Peyer's patch (tissue), 4 donors: ENCODE measurements at regions not wholly inside any gene's neighbourhood (a gene's known extent, or its start where the extent isn't known, plus 50 kb on each side); places are given as distances from the start of the nearest gene placed in this dataset.

Source experiments
- POLR2A ChIP-seq, 2 donors: fragments of 450-650 bp; IDR thresholded peaks; one replicate each; pipeline ENCODE4 v1.5.1; 2017; ENCODE audit warnings: antibody characterized with exemption in 2 of 2, mild to moderate bottlenecking in 2 of 2, moderate library complexity in 2 of 2
- TF ChIP-seq, protein P1 (sequence below), 6 experiments: fragments of 450-650 bp in 4 of 6; fragments of 200-600 bp in 2 of 6; sonication (generic) in 1 of 6; IDR thresholded peaks; one replicate each; pipeline ENCODE4 v1.5.1; 2017 to 2019; ENCODE audit warnings: antibody characterized with exemption in 6 of 6, mild to moderate bottlenecking in 3 of 6, moderate library complexity in 1 of 6

DNA sequence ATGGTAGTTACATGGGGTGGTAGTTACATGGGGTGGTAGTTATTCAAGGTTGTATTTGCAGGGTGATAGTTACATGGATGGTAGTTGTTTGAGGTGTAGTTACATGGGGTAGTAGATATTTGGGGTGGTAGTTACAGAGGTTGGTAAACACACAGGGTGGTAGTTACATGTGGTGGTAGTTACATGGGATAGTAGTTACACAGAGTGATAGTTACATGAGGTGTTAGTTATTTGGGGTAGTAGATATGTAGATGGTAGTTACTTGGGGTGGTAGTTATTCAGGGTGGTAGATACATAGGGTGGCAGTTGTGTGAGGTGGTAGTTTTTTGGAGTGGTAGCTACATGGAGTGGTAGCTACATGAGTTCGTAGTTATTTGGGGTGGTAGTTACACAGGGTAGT lies 221.3 kb upstream of the CST7 start:
- TF ChIP-seq, protein P1, sequence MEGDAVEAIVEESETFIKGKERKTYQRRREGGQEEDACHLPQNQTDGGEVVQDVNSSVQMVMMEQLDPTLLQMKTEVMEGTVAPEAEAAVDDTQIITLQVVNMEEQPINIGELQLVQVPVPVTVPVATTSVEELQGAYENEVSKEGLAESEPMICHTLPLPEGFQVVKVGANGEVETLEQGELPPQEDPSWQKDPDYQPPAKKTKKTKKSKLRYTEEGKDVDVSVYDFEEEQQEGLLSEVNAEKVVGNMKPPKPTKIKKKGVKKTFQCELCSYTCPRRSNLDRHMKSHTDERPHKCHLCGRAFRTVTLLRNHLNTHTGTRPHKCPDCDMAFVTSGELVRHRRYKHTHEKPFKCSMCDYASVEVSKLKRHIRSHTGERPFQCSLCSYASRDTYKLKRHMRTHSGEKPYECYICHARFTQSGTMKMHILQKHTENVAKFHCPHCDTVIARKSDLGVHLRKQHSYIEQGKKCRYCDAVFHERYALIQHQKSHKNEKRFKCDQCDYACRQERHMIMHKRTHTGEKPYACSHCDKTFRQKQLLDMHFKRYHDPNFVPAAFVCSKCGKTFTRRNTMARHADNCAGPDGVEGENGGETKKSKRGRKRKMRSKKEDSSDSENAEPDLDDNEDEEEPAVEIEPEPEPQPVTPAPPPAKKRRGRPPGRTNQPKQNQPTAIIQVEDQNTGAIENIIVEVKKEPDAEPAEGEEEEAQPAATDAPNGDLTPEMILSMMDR (IDR thresholded peaks at IDR 0.05) = no peak
- TF ChIP-seq POLR2A (IDR thresholded peaks at IDR 0.05) = no peak
